ENCODE measurements at regions not wholly inside any gene's neighbourhood (a gene's known extent, or its start where the extent isn't known, plus 50 kb on each side); places are given as distances from the start of the nearest gene placed in this dataset.
"Not testable (repeated sequence)": the region's sequence is repeated elsewhere in the genome, so short reads cannot be mapped to it uniquely, and the experiment has no call there.

DNA sequence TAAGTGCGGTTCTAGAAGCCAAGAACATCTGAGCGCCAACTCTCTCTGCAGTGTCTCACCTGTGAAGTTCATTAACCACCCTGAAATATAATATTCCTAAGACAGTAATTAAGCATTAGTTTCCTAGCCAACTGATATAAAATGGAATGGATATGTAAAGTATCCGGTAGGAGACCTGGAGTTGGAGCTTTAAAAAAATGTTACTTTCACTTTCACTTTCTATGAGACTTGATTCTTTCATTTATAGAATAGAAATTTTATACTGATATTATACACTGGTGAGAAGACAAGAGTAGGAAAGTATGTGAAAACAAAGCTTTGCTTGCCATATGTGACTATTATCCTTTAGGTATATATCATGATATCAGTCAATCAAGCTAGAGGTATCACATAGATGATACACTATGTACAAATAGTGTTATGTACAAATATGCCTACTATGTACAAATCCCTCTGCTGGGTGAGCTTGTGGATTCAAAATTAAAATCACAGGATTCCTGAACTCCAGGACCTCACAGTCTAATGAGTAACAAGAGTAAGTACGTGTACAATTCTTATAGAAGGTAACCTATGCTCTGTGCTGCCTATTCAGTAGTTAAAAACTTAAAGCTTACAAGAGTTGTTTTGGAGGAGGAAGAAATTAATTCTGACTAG is 934.2 kb downstream of the TTLL7 start:
- DNase-seq = no peak

DNA sequence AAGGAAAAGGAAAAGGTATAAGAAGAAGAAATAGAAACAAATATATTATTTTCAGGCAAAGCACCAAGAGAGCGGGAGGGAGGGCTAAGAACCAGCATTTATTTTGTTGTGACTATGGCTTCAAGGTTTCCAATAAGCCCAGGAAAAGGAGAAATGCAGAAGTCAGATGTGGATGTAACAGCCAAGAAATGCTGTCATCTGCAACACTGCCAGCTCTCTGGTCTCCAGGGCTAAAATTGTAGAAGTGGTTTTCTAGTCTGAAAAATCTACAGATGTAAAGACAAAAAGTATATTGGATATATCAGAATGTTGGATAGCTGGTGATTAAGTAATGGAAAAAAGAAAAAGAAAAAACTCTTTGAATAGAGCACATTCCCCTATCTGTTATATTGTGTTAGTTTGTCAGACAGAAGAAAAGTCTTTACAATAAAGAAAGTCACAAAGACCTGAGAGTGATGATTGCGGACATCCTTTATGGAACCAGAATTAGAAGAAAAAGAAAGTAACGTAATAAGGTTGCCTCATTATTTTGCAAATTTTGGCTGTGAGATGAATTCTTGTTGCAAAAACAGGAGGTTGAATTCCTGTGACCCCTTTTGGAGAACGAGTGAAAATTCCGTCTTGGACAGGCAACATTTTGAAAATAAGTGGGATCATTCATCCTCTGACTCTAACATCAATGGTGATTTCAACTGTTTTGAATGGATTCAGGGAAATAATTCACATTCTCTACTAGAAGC is 938.1 kb downstream of the TTLL7 start:
- no peak for DNase-seq

DNA sequence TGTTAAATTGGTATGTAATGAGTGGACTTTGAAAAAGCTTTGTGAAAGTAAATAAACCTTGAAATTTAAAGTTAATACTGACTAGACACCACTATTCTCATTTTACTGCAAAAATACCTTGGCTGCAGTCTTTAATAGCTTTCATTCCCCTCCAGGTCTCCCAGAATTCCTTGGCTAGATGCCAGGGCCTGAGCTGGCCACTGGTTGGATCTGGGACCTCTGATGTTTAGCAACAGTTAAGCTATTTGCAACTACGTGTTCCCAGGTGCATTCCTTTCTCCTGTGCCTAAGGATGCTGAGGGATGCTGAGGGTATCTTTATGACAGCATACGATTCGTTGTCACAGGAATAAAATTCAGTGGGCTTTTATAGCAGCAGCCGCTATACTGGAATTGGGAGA is 938.7 kb downstream of the TTLL7 start:
- DNase-seq = no peak

DNA sequence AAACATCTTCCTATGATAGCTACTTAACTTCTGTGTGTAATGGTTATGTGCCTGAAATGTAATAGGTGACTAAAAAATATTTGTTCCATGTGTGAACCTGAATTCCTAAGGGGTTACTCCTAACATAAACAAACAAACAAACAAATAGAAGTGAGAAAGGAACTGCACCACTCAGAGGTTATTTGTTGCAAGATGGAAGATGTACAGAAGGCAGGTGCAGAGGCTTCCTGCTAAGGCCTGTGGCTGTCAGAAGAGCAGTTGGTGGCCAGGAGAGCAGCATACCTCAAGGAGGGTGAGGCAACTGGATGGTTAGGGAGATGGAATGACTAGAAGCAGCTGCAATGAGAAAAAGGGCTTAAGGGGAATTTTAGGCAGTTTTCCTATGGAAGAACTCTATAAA is 940.6 kb downstream of the TTLL7 start:
- no peak for DNase-seq

DNA sequence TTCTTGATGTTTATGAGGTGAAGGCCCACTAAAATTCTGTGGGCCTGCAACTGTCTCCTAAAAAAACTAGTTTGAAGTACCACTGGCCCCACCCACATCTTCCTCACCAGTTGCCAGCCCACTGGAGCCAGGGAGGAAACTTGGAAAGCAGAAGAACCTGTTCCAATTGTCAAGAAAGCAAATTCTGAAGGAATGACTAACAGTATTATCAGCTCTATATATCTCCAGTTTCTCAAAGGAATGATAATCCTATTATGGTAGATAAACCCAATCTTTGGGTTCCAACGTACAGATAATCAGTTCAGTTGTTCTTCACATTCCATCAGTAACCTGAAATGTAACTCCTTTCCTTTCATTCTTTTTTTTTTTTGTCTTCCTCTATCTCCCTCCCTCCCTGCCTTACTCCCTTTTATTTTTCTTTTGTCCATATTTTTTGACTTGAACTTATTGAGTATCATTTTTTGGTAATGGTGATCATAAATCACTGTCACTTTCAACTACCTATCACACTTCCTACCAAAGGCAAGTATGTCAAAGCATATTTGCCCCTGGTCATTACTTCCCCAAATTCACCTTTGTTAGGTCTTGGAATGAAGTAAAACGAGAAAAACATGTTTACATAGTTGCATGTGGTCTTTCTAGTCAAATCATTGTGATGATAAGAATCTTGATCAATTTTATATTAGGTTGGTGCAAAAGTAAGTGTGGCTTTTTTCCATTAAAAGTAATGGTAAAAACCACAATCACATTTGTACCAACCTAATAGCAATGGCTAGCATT is 943.4 kb downstream of the TTLL7 start:
- DNase-seq = no peak

DNA sequence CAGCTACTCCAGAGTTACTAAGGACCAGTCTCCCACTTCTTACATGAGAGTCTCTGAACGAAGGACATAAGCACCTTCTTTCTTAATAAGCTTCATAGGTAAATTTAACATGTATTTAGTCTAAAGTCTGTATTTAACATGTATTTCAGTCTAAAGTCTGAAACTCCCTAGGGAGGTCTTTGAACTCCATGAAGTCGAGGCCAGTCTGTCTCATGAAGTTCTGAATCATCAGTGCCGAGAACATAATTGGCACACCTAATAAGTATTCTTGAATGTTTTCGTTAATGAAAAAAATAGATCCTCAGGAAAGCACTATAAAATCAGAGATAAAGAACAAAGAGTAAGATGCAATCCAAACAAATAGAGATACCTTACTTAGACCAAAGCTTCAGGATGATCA is 945.5 kb downstream of the TTLL7 start:
- no peak for DNase-seq

DNA sequence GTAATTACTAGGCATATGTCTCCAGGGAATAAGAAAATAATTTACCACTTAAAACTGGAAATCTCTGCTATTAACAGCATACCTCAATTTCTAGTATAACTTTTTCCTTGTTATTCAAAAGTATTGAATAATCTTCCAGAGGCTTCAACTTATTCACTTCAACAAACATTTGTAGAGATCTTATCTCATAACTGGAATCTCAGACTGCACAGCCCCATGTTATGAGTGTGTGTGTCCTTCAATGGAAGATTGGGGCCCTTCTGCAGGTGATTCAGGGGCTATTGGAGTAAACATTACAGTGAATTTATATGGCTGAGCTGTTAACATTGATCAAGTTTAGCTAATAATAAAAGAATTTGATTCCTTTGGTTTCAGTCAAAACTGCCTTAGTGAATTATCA is 946.1 kb downstream of the TTLL7 start:
- no peak for DNase-seq

DNA sequence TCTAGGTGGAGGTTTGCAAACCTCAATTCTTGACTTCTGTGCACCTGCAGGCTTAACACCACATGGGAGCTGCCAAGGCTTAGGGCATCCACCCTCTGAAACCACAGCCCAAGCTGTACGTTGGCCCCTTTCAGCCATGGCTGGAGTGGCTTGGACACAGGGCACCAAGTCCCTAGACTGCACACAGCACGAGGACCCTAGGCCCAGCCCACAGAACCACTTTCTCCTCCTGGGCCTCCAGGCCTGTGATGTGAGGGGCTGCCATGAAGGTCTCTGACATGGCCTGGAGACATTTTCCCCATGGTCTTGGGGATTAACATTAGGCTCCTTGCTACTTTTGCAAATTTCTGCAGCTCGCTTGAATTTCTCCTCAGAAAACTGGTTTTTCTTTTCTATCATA is 947.9 kb downstream of the TTLL7 start:
- DNase-seq = not testable (repeated sequence)

DNA sequence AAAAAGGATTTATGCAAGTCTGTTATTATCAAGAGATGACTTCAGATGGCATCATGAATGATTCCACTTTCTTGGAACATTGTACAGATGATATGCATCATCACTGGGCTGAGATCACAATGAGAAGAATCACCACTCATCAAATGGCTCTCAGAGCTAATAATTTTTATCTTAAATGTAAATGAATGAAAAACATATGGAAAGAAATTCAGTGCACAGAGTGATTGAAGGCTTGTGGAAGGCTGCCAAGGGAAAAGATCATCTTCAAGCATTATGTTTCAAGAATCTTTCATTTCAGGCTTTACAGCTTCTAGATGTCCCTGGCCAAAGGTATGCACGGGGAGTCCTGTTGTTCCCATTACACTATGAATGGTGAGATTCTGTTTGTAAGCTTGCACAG is 955.7 kb downstream of the TTLL7 start:
- no peak for DNase-seq

DNA sequence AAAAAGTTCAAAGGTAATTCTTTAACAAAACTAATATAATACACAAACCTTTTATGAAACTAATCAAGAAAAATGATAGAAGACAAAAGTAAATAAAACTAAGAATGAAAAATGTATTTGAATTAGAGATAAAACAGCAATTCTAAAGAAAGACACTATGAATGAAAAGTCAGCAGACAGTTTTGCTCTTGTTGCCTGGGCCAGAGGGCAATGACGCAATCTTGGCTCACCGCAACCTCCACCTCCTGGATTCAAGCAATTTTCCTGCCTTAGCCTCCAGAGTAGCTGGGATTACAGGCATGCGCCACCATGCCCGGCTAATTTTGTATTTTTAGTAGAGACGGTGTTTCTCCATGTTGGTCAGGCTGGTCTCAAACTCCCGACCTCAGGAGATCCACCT is 959.8 kb downstream of the TTLL7 start:
- DNase-seq = not testable (repeated sequence)

DNA sequence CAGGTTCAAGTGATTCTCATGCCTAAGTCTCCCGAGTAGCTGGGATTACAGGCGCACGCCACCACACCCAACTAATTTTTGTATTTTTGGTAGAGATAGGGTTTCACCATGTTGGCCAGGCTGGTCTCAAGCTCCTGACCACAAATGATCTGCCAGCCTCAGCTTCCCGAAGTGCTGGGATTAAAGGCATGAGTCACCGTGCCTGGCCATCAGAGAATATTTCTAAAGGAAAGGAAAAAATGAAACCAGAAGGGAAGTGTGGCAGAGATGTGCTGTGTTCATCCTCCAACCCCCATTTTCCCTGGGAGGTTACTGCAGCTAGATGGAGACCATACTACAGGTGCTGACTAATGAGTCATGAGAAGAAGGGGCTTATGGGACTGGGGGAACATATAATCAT is 964.1 kb downstream of the TTLL7 start:
- no peak for DNase-seq

DNA sequence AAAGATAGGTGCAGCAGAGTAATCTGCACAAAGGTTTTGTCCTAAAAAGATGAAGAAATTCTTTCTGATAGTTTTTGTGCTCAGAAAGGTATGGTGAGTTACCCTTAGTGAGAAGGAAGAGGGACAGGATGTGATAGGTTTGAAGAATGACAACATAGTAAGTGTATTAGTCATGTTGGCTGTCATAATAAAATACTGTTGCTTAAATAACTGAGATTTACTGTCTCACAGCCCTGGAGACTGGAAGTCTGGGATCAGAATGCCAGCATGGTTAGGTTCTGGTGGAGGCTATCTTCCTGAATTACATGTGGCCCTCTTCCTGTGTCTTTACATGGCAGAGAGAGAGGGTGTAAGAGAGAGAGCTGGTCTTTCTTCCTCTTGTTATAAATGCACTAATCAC is 965.2 kb downstream of the TTLL7 start:
- DNase-seq = peak in 1 of 2 experiments; percentile 27

DNA sequence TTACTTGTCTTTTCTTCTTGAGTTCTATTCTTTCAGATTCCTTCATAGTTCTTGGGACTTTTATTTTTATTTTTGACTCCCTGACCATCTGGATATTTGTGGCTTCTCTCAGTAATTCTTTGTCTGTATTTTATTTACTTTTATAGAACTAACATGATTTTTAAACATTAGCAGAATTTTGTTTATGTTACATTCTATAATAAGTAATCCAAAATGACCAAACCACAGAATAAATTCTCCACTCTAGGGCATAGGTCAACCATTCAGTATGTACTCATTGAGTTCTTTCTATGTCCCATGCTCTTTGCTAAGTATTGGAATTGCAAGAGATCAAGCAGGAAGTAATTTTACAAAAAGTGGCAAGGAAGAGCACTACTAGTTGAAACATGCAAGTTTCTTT is 969.0 kb downstream of the TTLL7 start:
- DNase-seq = no peak

DNA sequence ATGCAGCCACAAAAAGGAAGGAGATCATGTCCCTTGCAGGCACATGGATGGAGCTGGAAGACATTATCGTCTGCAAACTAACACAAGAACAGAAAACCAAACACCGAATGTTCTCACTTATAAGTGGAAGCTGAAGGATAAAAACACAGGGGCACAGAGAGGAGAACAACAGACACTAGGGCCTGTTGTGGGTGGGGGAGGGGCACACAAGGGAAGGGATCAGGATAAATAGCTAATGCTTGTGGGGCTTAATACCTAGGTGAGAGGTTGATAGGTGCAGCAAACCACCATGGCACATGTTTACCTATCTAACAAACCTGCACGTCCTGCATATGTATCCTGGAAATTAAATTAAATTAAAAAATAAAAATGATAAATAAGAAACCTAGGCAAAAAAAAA is 969.9 kb downstream of the TTLL7 start:
- no peak for DNase-seq

DNA sequence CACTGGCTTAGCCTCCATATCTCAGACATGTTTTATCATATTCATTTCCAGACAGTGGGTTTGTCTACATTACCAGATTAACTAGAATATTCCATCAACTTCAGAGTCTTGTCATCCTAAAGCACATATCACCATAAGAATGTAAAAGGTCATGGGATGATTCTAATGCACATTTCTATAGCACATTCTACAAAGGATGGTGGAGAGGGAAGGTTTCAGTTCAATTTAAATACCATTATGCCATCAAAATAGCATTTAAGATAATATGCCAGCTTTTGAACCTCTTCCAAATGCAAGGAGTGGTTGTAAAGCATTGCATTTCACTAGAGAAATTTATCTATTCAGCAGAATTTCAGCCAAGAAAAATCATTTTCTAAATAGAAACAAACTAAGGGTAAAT is 970.5 kb downstream of the TTLL7 start:
- DNase-seq = no peak

DNA sequence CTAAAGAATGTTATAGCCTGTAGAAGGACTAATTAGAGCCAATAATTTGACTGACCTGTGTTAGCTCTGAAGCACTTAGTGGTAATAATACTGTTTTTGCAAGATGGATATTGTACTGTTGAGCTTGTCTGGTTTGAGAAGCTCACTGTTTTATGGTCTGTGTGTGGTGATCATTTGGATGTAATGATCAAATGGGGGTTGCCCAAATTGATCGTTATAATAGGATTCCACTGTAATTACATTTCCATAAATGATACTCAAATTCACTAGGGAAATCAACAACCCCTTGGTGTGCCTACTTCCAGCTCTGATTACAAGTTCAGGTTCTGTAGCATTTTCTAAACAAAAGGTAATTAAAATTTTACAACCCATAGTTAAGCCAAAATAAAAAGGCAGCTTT is 971.4 kb downstream of the TTLL7 start:
- no peak for DNase-seq

DNA sequence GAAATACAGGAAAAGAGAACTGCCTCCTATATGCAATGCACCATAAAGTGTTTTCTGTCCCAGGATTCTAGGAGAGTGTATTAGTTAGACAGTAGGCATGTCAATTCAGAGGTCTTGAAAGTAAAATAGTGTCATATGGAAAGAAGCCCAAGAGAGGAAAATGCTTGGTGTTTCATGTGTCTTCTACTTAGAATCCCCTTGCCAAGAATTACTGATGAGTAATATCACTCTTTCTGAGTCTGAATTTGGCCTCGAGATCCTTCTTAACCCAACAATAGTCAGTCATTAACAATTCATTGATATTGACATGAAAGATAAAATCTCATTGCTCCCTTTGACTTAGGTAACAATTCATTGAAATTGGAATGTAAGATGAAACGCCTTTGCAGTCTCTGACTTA is 972.2 kb downstream of the TTLL7 start:
- no peak for DNase-seq

DNA sequence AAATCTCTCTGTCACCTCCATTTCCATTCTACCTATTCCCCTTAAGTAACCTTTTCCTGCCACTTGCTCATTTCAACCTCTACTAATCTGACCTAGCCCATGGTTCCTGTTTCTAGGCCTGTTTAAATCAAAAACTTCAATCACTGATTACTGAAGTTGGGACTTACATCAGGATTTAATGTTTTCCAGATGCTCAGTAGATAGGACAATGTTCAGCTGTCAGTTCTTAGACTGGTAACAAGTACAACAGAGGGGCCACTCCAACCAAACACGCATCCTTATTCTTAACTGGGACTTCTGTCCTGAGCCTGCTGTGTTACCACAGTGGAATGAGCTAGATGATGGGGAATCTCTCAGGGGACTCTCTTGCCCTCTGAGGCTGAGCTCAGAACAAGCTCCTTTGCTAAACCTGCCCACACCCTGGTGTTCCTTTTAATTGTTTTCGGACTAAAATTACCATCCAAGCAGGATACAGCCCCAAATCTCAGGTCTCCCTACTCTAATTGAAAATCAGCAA is 974.6 kb downstream of the TTLL7 start:
- no peak for DNase-seq

DNA sequence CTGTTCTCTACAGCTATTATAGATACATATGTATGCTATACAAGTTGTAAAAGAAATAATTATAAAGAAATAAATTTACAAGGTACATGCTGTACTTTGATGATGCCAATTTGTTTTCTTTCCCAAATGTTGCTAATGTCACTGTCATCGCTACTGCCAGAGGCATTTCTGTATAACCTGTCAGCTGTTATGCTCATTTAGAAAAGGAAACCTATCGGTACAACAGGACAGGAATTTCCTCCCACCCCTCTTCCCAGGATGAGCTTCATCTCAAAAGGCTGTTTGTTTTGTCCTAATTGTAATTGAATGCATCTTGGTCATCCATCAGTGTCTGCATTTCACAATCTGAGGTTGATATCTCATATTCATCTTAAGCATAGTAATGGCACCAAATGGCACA is 975.7 kb downstream of the TTLL7 start:
- no peak for DNase-seq

DNA sequence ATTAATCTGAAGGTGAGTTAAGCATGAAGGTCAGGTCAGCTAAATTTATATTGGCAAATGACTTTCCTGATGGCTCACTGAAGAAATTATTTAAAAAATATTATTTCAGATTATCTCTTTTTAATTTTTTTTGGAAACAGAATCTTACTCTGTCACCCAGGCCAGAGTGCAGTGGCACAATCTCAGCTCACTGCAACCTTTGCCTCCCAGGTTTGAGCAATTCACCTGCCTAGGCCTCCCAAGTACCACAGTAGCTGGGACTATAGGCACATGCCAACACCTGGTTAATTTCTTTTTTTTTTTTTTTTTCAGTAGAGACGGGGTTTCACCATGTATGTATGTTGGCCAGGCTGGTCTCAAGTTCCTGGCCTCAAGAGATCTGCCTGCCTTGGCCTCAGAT is 976.7 kb downstream of the TTLL7 start:
- no peak for DNase-seq

DNA sequence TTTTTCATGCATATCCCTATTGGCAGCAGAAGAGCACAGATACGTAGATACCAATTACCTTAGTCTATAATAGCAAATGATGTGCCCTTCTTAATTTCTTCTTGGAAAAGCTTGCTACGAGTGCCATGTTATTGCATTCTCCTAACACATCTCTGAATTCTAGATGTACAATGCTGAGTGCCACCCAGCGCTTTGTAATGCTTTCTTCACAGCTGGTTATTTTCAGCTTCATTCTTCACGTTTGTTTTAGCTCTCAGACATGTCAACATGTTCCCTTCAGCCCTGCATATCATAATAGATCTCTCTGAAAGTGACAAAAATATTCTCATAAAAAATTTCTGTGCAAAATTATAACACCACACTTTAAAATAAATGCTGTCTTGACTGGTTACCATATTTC is 981.2 kb downstream of the TTLL7 start:
- DNase-seq = no peak

DNA sequence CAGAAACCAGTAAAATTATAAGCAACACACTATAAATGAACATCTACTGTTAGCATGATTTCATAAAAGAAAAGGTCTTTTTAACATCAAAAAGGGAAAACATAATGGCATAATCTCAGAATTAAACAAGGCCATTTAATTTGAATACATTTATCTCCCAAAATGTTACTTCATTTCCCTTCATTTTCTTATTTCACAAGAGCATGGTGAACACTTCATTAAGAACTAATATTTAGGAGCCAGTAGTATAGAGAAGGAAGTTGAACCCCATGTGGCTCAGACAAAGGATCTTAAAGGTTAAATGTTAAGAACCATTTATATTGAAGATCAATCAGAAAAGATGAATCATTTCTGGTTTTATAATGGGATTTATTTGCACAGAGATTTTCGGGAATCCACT is 981.7 kb downstream of the TTLL7 start:
- no peak for DNase-seq

DNA sequence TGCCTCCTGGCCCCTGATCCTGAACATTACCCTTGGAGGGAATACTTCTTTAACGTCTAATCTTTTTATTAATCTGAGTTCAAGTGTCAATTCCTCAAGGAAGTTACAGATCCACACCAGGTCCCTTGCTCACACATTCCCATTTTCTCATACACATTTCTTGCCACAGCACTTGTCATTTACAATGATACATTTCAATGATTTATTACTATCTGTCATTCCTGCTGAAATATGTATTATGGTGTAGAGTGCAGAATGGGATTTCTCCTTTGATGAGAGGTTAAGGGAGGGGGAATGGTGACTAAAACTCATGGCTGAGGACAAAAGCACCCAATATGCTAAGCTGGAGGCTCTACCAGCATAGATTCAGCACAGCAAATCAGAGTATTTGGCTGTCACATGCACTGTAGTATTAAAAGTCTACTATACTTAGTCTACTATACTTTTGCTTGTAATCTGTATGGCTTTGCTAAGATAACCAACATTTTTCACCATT is 982.5 kb downstream of the TTLL7 start:
- DNase-seq = no peak

DNA sequence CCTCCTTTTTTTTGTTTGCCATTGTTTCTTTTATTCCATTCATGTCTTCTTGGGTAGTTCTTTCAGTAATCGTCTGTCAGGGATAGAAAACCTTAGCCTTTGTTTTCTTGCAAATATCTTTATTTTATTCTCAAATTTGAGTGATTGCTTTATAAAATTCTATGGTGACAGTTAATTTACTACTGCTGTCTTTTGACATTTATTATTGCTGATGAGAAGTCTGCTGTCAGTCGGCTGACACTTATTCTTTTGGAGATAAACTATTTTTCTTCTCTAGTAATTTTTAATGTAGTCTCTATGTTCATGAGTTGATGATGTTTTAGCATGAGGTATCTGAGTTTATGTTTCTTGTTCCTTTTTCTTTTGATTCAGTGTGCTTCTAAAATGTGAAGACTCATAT is 983.8 kb downstream of the TTLL7 start:
- DNase-seq = no peak

All from SW 1271 (cell line).